GM19372 (cell line): ENCODE measurements at regions not wholly inside any gene's neighbourhood (a gene's known extent, or its start where the extent isn't known, plus 50 kb on each side); places are given as distances from the start of the nearest gene placed in this dataset.

Source experiments
- ATAC-seq: cut with Tn5 transposase; IDR thresholded peaks from one replicate; pipeline ENCODE4 v1.9.1; 2021; ENCODE audit warnings: mild to moderate bottlenecking, low read depth, moderate library complexity; ENCODE audit not compliant: unreplicated experiment

- no peak for ATAC-seq
Observed at GRCh38 chr2:16311521-16312440, 353.9 kb downstream of the CYRIA start.

DNA sequence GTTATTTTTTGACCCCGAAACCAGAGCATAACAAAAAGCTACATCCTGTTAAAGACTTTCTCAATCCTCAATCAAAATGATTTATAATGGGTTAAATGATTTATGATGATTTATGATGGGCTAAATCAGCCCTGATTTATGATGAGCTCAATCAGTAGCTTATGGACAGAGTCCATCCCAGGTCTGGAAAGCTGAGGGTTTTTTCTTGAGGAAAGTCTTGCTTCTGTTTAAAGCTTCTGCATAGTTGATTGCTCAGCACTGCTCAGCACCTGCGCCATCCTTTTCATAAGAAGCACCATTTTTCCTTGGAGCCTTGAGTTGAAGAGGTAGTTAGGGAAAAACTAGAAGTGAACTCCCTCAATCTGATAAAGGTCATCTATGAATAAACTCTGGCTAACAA is 356.8 kb downstream of the CYRIA start:
- no peak for ATAC-seq

- ATAC-seq: no peak
Observed at GRCh38 chr2:16304876-16305590, 360.6 kb downstream of the CYRIA start.

GRCh38 chr2:16303761-16304160 is 361.9 kb downstream of the CYRIA start:
- ATAC-seq: no peak

GRCh38 chr2:16303273-16303577 is 362.4 kb downstream of the CYRIA start:
- ATAC-seq: no peak

GRCh38 chr2:16302431-16303272 is 362.3 kb downstream of the MYCN start:
- ATAC-seq: no peak

- ATAC-seq: no peak
Observed at GRCh38 chr2:16301961-16302360, 361.6 kb downstream of the MYCN start.

GRCh38 chr2:16298866-16299265 is 358.5 kb downstream of the MYCN start:
- ATAC-seq: no peak

- no peak for ATAC-seq
Observed at GRCh38 chr2:16296331-16297250, 356.2 kb downstream of the MYCN start.

GRCh38 chr2:16296038-16296290 is 355.6 kb downstream of the MYCN start:
- ATAC-seq: no peak

GRCh38 chr2:16294791-16295190 is 354.4 kb downstream of the MYCN start:
- ATAC-seq: no peak

- ATAC-seq: no peak
Observed at GRCh38 chr2:16293871-16294270, 353.5 kb downstream of the MYCN start.

- no peak for ATAC-seq
Observed at GRCh38 chr2:16293398-16293797, 353.0 kb downstream of the MYCN start.

GRCh38 chr2:16291731-16292550 is 351.6 kb downstream of the MYCN start:
- ATAC-seq: no peak

DNA sequence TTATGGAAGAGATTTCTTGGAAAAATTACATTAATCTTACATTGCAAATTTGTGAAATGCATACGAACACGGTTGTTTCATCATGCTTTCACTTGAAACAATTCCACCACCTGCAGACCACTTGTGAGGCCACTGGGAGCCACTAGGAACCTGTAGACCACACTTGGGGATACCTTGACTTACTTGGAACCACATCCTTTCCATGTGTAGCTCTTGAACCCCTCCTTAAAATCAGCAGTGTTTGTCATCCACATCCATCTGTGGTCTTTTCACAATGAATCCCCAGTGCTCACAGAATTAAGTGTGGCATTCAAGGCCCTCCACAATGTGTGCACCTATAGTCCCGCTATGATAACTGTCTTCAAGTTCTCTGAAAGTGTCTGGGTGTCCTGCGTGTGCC is 350.9 kb downstream of the MYCN start:
- no peak for ATAC-seq

DNA sequence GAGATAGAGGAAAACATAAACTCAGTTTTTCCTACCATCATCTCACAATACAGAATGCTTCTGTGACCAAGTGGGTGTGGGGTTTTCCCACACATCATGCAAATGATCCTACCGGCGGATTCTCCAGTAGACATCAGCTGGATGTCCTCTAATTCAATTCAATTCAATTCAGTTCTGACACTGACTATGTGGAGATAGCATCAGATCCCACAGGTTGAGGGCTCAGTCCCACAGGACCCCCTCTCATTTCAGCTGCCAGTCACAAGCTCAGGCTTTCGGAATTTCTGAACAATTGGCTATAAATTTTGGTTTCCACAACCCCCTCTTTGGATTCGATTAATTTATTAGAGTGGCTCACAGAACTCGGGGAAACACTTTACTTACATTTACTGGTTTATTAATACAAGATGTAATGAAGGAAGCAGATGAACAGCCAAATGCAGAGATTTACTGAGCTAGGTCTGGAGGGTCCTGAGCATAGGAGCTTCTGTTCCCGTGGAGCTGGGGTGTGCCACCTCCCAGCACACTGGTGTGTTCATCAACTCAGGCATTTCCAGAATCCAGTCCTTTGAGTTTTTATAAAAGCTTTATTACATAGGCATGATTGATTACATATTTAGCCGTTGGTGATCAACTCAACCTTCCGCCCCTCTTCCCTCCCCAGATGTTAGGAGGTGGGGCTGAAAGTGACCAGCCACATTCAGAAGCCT is 350.1 kb downstream of the MYCN start:
- no peak for ATAC-seq

DNA sequence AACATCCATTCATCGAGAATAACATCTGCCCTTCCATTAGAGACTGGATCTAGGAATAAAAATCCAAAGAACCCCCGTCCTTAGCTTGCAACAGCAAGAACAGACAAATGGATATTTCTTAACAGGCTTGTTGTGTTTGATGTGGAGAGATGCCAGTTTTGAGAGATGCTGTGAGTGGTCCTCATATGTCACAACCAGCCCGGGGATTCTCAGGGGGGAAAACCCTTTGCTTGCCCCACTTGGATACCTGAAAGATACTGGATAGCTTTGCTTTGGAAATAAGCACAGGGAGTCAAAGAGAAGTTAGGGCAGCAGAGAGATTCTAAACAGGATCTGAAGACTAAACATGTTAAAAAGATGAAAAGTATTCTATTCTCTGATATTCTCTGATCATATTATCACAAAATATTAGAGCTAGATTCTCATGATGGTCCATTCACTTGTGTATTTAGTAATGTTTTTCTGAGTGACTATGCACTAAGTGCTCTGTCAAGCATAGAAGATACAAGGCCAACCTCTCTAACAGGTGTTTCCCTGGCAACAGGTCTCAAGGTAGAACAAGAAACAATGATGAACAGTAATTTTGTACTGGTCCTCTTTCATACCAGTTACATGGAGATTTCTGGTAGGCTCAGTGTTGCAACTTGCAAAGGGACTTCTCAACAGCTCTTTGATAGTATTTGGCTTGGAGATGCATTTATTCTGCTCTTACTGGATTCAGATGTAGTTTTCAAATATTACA is 348.2 kb downstream of the MYCN start:
- no peak for ATAC-seq

GRCh38 chr2:16287831-16288230 is 347.5 kb downstream of the MYCN start:
- ATAC-seq: no peak
